Keratinocyte (primary cell): ENCODE measurements at regions not wholly inside any gene's neighbourhood (a gene's known extent, or its start where the extent isn't known, plus 50 kb on each side); places are given as distances from the start of the nearest gene placed in this dataset.

Source experiments
- DNase-seq: peaks from one replicate; pipeline ENCODE4 v3.0.0-alpha.2; 2011; ENCODE audit warnings: low read depth, missing footprints, low spot score
- FAIRE-seq: peaks from 2 replicates; lab custom pipeline; 2011; peaks lifted over from hg19 to GRCh38; lab: Jason Lieb, UNC
- H2AFZ ChIP-seq: 2 replicates; pipeline ENCODE4 v1.6.0; 2012; ENCODE audit warnings: low read length, control low read depth, inconsistent platforms; ENCODE audit not compliant: control insufficient read depth
- H3K27ac ChIP-seq: 2 replicates; pipeline ENCODE4 v1.5.1; 2011; ENCODE audit warnings: low read length; ENCODE audit not compliant: control insufficient read depth, insufficient read depth
- H3K27me3 ChIP-seq: 3 replicates; pipeline ENCODE4 v1.6.0; 2011; ENCODE audit warnings: low read length; ENCODE audit not compliant: control insufficient read depth, insufficient read depth; ENCODE audit errors: extremely low read depth
- H3K36me3 ChIP-seq, 2 experiments: 2 replicates in 1 of 2; 3 replicates in 1 of 2; pipeline ENCODE4 v1.5.1; 2011; ENCODE audit warnings: low read length in 2 of 2, mild to moderate bottlenecking in 1 of 2; ENCODE audit not compliant: control insufficient read depth in 2 of 2, insufficient read depth in 2 of 2; ENCODE audit errors: extremely low read depth in 1 of 2
- H3K4me1 ChIP-seq: 3 replicates; pipeline ENCODE4 v1.5.1; 2011; ENCODE audit warnings: low read length; ENCODE audit not compliant: control insufficient read depth, insufficient read depth; ENCODE audit errors: extremely low read depth
- H3K4me2 ChIP-seq: 3 replicates; pipeline ENCODE4 v1.6.0; 2011; ENCODE audit warnings: low read depth, low read length; ENCODE audit not compliant: control insufficient read depth, insufficient read depth; ENCODE audit errors: extremely low read depth
- H3K4me3 ChIP-seq, 3 experiments: fragments of 200-600 bp in 1 of 3; sonication (generic) in 1 of 3; 2 replicates in 2 of 3; 3 replicates in 1 of 3; pipeline ENCODE4 v1.5.1; 2011 to 2016; ENCODE audit warnings: low read length in 3 of 3, mild to moderate bottlenecking in 3 of 3, control low read depth in 2 of 3, inconsistent platforms in 1 of 3, low read depth in 1 of 3, mixed read lengths in 1 of 3, mixed run types in 1 of 3, moderate library complexity in 1 of 3; ENCODE audit not compliant: control insufficient read depth in 2 of 3, insufficient read depth in 2 of 3; ENCODE audit errors: extremely low read depth in 1 of 3
- H3K79me2 ChIP-seq: 2 replicates; pipeline ENCODE4 v1.6.0; 2012; ENCODE audit warnings: low read length; ENCODE audit not compliant: control insufficient read depth, insufficient read depth
- H3K9ac ChIP-seq: 3 replicates; pipeline ENCODE4 v1.6.0; 2011; ENCODE audit warnings: low read length; ENCODE audit not compliant: control insufficient read depth, insufficient read depth; ENCODE audit errors: extremely low read depth
- H3K9me1 ChIP-seq: 3 replicates; pipeline ENCODE4 v1.6.0; 2011; ENCODE audit warnings: low read length; ENCODE audit not compliant: control insufficient read depth, insufficient read depth; ENCODE audit errors: extremely low read depth
- H3K9me3 ChIP-seq: 2 replicates; pipeline ENCODE4 v1.5.1; 2012; ENCODE audit warnings: low read depth, low read length; ENCODE audit not compliant: control insufficient read depth
- H4K20me1 ChIP-seq: 3 replicates; pipeline ENCODE4 v1.6.0; 2011; ENCODE audit warnings: low read length; ENCODE audit not compliant: control insufficient read depth, insufficient read depth; ENCODE audit errors: extremely low read depth
- CTCF ChIP-seq, 3 experiments: IDR thresholded peaks in 1 of 3; conservative IDR thresholded peaks in 1 of 3; optimal IDR thresholded peaks in 1 of 3; 2 replicates in 2 of 3; 3 replicates in 1 of 3; pipeline versions ENCODE3 to v1.5.1; 2011; ENCODE audit warnings: low read length in 3 of 3, mild to moderate bottlenecking in 3 of 3, moderate library complexity in 2 of 3, control low read depth in 1 of 3, inconsistent platforms in 1 of 3; ENCODE audit not compliant: insufficient read depth in 2 of 3; ENCODE audit errors: extremely low read depth in 1 of 3
- EZH2 ChIP-seq: IDR thresholded peaks from one replicate; pipeline ENCODE4 v1.6.1; 2012; ENCODE audit warnings: inconsistent platforms, mild to moderate bottlenecking, low read length, moderate library complexity
- dilution Hi-C: fragments of 300-500 bp; cut with MboI; formaldehyde crosslinking; loops from one replicate; pipeline ENCODE4 v1.7.0; 2020; ENCODE audit warnings: low sequenced_read_pairs; ENCODE audit not compliant: extremely low pct_ligation_motif_present

- peaks cover 30% of the 10 kb centered on the region for H3K27me3 ChIP-seq
- TF ChIP-seq EZH2: no peak
- no peak for TF ChIP-seq CTCF (optimal IDR thresholded peaks at IDR 0.05 in 1 of 3, IDR thresholded peaks at IDR 0.05 in 1 of 3, conservative IDR thresholded peaks at IDR 0.05 in 1 of 3; ENCODE audit: extremely low read depth in 1 of 3, insufficient read depth in 2 of 3, low read length in 3 of 3)
Measured at GRCh38 chr15:60195611-60196010, 191.5 kb downstream of the FOXB1 start.

GRCh38 chr15:60204131-60204885 is 193.5 kb downstream of the ANXA2 start:
- Histone ChIP-seq H3K9ac (no peak overlapping the region), H3K27me3 (peaks cover 27% of the 10 kb centered on the region)
- dilution Hi-C loops: no loop called here

More at GRCh38 chr15:60195611-60196010, 191.5 kb downstream of the FOXB1 start:
- no peak overlapping the region for H3K27ac ChIP-seq
- H3K4me1 ChIP-seq: no peaks in the 10 kb centered on the region
- dilution Hi-C loops: no loop called here
- no peaks in the 10 kb centered on the region for H3K36me3 ChIP-seq
- H3K9me3 ChIP-seq: no peaks in the 10 kb centered on the region
- FAIRE-seq: no peak
- H2AFZ ChIP-seq: no peak overlapping the region
- no peak overlapping the region for H3K4me3 ChIP-seq
- no peaks in the 10 kb centered on the region for H3K79me2 ChIP-seq
- H4K20me1 ChIP-seq: no peaks in the 10 kb centered on the region
- no peak for DNase-seq
- no peaks in the 10 kb centered on the region for H3K9me1 ChIP-seq
- H3K9ac ChIP-seq: no peak overlapping the region
- H3K4me2 ChIP-seq: no peak overlapping the region

More at GRCh38 chr15:60204131-60204885, 193.5 kb downstream of the ANXA2 start:
- Histone ChIP-seq H3K4me1 (no peaks in the 10 kb centered on the region), H3K9me1 (no peaks in the 10 kb centered on the region), H3K27ac (no peak overlapping the region), H3K4me2 (no peak overlapping the region), H3K36me3 (no peaks in the 10 kb centered on the region), H4K20me1 (no peaks in the 10 kb centered on the region), H3K79me2 (no peaks in the 10 kb centered on the region), H2AFZ (no peak overlapping the region), H3K4me3 (no peak overlapping the region), H3K9me3 (no peaks in the 10 kb centered on the region)
- DNase-seq: no peak
- TF ChIP-seq EZH2 (no peak), CTCF (optimal IDR thresholded peaks at IDR 0.05 in 1 of 3, IDR thresholded peaks at IDR 0.05 in 1 of 3, conservative IDR thresholded peaks at IDR 0.05 in 1 of 3; ENCODE audit: extremely low read depth in 1 of 3, insufficient read depth in 2 of 3, low read length in 3 of 3) (no peak)
- no peak for FAIRE-seq
